Astrocyte (in vitro differentiated cells and primary cell): ENCODE measurements at regions not wholly inside any gene's neighbourhood (a gene's known extent, or its start where the extent isn't known, plus 50 kb on each side); places are given as distances from the start of the nearest gene placed in this dataset.

Source experiments
- EZH2 ChIP-seq: IDR thresholded peaks from 2 replicates; pipeline ENCODE4 v1.6.1; 2012; ENCODE audit warnings: mild to moderate bottlenecking, low read length, inconsistent platforms; ENCODE audit not compliant: insufficient read depth
- TF ChIP-seq, protein P1 (sequence below): IDR thresholded peaks from 2 replicates; pipeline ENCODE4 v1.5.1; 2011; ENCODE audit warnings: low read depth, mild to moderate bottlenecking, inconsistent platforms, low read length, moderate library complexity; ENCODE audit not compliant: insufficient read depth

DNA sequence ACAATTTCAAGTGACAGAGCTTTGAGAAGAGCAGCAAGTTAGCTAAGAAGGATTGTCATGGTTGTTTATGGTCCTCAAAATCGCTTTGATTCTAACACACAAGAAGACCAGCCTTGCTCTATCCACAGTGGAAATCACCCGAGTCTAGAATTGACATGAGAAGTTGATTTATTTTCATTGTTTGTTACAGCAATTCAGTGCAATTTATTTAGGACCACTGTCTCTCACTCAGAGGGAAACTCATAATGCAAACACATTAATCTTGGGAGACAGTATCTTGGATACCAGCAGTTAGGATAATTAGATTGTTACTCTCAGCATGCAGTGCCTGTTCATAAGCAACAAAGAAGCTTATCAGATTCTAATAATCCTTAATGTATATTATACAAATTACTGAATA lies 498.9 kb downstream of the NTRK2 start:
- TF ChIP-seq, protein P1, sequence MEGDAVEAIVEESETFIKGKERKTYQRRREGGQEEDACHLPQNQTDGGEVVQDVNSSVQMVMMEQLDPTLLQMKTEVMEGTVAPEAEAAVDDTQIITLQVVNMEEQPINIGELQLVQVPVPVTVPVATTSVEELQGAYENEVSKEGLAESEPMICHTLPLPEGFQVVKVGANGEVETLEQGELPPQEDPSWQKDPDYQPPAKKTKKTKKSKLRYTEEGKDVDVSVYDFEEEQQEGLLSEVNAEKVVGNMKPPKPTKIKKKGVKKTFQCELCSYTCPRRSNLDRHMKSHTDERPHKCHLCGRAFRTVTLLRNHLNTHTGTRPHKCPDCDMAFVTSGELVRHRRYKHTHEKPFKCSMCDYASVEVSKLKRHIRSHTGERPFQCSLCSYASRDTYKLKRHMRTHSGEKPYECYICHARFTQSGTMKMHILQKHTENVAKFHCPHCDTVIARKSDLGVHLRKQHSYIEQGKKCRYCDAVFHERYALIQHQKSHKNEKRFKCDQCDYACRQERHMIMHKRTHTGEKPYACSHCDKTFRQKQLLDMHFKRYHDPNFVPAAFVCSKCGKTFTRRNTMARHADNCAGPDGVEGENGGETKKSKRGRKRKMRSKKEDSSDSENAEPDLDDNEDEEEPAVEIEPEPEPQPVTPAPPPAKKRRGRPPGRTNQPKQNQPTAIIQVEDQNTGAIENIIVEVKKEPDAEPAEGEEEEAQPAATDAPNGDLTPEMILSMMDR: no peak
- no peak for TF ChIP-seq EZH2
